MCF 10A (cell line): ENCODE measurements at regions not wholly inside any gene's neighbourhood (a gene's known extent, or its start where the extent isn't known, plus 50 kb on each side); places are given as distances from the start of the nearest gene placed in this dataset.

Experiments used
- BruUV-seq: library from RNA; stranded (reverse); fragments of 400-500 nt; replicated peaks from 2 replicates; lab custom pipeline; 2021; lab: Mats Ljungman, UMichigan
- CTCF ChIA-PET: fragments of 300-600 bp; sonication (Branson Sonifier 250); formaldehyde crosslinking; extraction: SDS; loops from one replicate; lab custom pipeline; 2021; ENCODE audit warnings: antibody characterized with exemption, inconsistent platforms; lab: Yijun Ruan, JAX
- POLR2A ChIA-PET: fragments of 300-600, 350-650 bp; sonication (Branson Sonifier 250); formaldehyde crosslinking; extraction: SDS; loops from one replicate; lab custom pipeline; 2020; ENCODE audit warnings: antibody characterized with exemption, inconsistent platforms; lab: Yijun Ruan, JAX
- DNase-seq: peaks from one replicate; pipeline ENCODE4 v3.0.0-alpha.2; 2018; ENCODE audit not compliant: unreplicated experiment
- H3K27ac Mint-ChIP-seq: one replicate; pipeline ENCODE4 v1.8.0; 2022; ENCODE audit warnings: mild to moderate bottlenecking, low read depth, mixed read lengths; ENCODE audit not compliant: unreplicated experiment
- H3K27me3 Mint-ChIP-seq: one replicate; pipeline ENCODE4 v1.8.0; 2022; ENCODE audit warnings: mixed read lengths; ENCODE audit not compliant: insufficient read depth, unreplicated experiment
- H3K36me3 Mint-ChIP-seq: one replicate; pipeline ENCODE4 v1.8.0; 2022; ENCODE audit warnings: mild to moderate bottlenecking, moderate library complexity, mixed read lengths; ENCODE audit not compliant: insufficient read depth, unreplicated experiment
- H3K4me1 Mint-ChIP-seq: one replicate; pipeline ENCODE4 v1.8.0; 2022; ENCODE audit warnings: mixed read lengths; ENCODE audit not compliant: insufficient read depth, unreplicated experiment
- H3K4me3 Mint-ChIP-seq: one replicate; pipeline ENCODE4 v1.8.0; 2022; ENCODE audit warnings: mild to moderate bottlenecking, moderate library complexity, mixed read lengths; ENCODE audit not compliant: unreplicated experiment
- H3K9me3 Mint-ChIP-seq: one replicate; pipeline ENCODE4 v1.8.0; 2022; ENCODE audit warnings: mixed read lengths; ENCODE audit not compliant: unreplicated experiment
- intact Hi-C: fragments of 100-400 bp; cut with micrococcal nuclease; formaldehyde crosslinking; loops from 2 replicates; pipeline ENCODE4 v1.14.1; 2022
- TF ChIP-seq, protein P1 (sequence below): fragments of 200-600 bp; IDR thresholded peaks from one replicate; pipeline ENCODE4 v1.8.0; 2022; ENCODE audit warnings: antibody characterized with exemption, mild to moderate bottlenecking; ENCODE audit not compliant: unreplicated experiment

DNA sequence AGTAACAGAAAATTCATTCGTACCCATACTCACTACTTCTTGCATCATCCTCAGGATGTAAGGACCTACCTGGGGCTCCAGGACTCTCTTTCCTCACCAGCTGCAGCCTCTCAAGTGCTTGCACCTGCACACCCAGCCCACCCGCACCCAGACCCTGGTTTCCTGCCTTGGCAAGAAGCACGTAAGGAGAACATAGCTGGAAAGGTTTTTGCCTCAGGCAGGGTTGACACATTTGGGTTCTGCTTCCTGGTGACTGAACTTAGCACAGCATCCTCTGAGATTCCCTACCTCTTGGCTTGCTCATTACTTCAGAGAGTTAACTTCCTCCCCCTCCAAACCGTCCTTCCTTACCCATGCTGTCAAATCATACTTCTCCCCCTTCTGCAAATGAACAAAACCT lies 556.9 kb downstream of the CD83 start:
- Mint-ChIP-seq H3K27ac (no peak overlapping the region), H3K4me3 (no peak overlapping the region), H3K27me3 (no peaks in the 10 kb centered on the region), H3K4me1 (peaks cover 31% of the 10 kb centered on the region), H3K9me3 (peaks cover 7% of the 10 kb centered on the region), H3K36me3 (no peaks in the 10 kb centered on the region)
- no peak for DNase-seq
- ChIA-PET POLR2A (no interaction called here), CTCF (no interaction called here)
- TF ChIP-seq, protein P1, sequence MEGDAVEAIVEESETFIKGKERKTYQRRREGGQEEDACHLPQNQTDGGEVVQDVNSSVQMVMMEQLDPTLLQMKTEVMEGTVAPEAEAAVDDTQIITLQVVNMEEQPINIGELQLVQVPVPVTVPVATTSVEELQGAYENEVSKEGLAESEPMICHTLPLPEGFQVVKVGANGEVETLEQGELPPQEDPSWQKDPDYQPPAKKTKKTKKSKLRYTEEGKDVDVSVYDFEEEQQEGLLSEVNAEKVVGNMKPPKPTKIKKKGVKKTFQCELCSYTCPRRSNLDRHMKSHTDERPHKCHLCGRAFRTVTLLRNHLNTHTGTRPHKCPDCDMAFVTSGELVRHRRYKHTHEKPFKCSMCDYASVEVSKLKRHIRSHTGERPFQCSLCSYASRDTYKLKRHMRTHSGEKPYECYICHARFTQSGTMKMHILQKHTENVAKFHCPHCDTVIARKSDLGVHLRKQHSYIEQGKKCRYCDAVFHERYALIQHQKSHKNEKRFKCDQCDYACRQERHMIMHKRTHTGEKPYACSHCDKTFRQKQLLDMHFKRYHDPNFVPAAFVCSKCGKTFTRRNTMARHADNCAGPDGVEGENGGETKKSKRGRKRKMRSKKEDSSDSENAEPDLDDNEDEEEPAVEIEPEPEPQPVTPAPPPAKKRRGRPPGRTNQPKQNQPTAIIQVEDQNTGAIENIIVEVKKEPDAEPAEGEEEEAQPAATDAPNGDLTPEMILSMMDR: no peak
- intact Hi-C loops: no loop called here
- no TSS peak for BruUV-seq

DNA sequence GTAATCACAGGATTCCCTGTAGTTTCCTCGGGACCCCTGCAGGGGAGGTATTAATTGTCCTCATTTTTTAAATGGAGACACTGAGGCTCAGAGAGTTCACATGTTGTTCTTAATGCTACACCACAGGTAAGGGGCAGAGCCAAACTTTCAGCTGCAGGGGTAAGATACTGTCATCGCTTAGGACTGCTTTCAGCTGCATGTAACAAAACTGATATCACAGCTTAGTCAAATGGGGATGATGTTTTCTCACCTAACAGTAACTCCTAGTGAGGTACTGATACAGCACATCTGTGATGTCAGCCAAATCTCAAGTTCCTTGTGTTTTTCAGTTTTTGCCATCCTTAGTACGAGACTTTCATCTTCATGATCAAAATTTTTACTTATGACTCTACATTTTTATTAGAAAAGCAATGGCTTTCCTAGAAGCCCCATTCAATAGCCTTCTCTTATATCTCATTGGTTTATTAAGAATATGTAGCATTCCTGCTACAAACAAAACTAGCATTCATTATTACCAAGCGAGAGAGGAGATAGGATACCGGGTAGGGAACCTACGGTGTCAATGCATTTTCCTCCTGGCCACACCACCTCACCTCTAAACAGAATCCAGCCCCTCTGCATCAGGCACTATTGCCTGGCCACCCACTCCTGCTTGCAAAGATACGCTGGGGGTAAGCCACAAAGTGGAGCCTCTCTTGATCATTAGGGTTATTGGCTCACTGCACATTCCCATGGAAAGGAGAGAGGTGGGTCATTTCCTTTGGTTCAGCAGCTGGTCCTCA lies 557.5 kb downstream of the CD83 start:
- CTCF ChIA-PET: interaction anchor here (0.6 kb wide), 1 partner anchor 20 kb away, joined by 3 read pairs; no protein-coding TSS in a partner anchor
- DNase-seq: no peak
- TF ChIP-seq, protein P1: no peak
- Mint-ChIP-seq H3K4me3 (no peak overlapping the region), H3K36me3 (no peaks in the 10 kb centered on the region), H3K27ac (no peak overlapping the region), H3K27me3 (no peaks in the 10 kb centered on the region), H3K9me3 (peaks cover 7% of the 10 kb centered on the region), H3K4me1 (peaks cover 31% of the 10 kb centered on the region)
- no TSS peak for BruUV-seq
- POLR2A ChIA-PET: no interaction called here
- intact Hi-C loops: no loop called here

DNA sequence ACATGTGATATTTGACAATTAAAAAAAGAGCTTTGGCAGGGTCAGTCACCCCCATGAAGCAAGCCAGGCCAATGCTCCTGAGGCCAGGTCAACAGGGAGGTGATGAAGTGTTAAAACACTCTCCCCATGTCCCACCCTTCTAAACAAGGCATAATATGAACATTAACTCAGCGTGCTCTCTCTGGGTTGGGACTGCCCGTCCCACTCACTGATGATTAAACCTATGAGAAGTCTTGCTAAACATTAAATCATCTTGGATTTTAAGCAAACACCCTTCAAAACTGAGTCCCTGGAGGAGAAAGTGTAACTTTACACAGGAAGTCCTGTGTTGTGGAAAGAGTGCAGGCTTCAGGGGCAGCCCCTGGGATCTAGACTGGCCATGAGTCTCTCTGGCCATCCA lies 558.5 kb downstream of the CD83 start:
- Mint-ChIP-seq H3K9me3 (peaks cover 7% of the 10 kb centered on the region), H3K4me3 (no peak overlapping the region), H3K4me1 (peaks cover 25% of the 10 kb centered on the region), H3K27ac (peak overlapping the region; percentile 46), H3K27me3 (no peaks in the 10 kb centered on the region), H3K36me3 (no peaks in the 10 kb centered on the region)
- TF ChIP-seq, protein P1: no peak
- intact Hi-C loops: no loop called here
- no peak for DNase-seq
- ChIA-PET CTCF (no interaction called here), POLR2A (no interaction called here)
- no TSS peak for BruUV-seq

DNA sequence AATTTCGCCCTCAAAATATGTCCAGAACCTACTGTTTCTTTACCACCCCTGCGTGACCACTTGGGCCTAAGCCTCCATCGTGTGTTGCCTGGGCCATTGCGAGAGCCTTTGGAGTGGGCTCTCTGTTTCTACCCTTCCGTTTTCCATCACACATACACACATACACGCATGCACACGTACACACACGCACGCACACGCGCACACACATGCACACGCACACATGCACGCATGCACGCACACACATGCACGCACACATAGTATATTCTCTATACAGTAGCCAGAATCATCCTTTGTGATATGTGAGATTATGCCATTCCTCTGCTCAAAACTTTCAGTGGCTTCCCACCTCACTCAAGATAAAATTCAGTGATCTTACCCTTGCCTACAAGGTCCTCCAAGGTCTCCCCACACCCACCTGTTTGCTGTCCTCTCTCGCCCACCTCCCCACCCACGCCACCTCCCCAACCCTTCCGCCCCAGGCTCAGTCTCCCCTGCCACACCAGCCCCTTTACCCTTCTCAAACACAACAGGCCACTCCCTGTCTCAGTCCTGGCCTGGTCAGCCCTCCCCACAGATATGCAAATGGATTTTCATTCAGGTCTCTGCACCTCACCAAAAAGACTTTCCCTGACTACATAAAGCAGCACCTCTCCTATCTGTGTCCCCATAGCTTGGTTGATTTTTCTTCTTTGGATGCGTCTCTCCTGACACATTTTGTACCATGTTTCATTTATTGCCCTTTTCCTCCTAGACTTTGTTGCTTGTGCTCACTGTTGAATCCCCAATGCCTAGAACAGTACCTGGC lies 559.6 kb downstream of the CD83 start:
- no TSS peak for BruUV-seq
- DNase-seq: no peak
- ChIA-PET POLR2A (no interaction called here), CTCF (no interaction called here)
- no peak overlapping the region for H3K4me3 Mint-ChIP-seq
- H3K9me3 Mint-ChIP-seq: peaks cover 7% of the 10 kb centered on the region
- H3K4me1 Mint-ChIP-seq: peaks cover 18% of the 10 kb centered on the region
- H3K36me3 Mint-ChIP-seq: no peaks in the 10 kb centered on the region
- TF ChIP-seq, protein P1: no peak
- peak overlapping the region; percentile 86 for H3K27ac Mint-ChIP-seq
- no peaks in the 10 kb centered on the region for H3K27me3 Mint-ChIP-seq
- intact Hi-C loops: no loop called here
